Hepatocyte (in vitro differentiated cells): ENCODE measurements at regions not wholly inside any gene's neighbourhood (a gene's known extent, or its start where the extent isn't known, plus 50 kb on each side); places are given as distances from the start of the nearest gene placed in this dataset.

Source experiments
- DNase-seq: peaks from one replicate; pipeline ENCODE4 v3.0.0-alpha.2; 2016; ENCODE audit warnings: low spot score
- H2AFZ ChIP-seq: fragments of 200-600 bp; sonication (generic); 2 replicates; pipeline ENCODE4 v1.6.0; 2016; ENCODE audit warnings: antibody characterized with exemption, mild to moderate bottlenecking
- H3K27ac ChIP-seq: fragments of 200-600 bp; sonication (generic); 2 replicates; pipeline ENCODE4 v1.5.1; 2016; ENCODE audit warnings: mild to moderate bottlenecking
- H3K27me3 ChIP-seq: fragments of 200-600 bp; sonication (generic); 2 replicates; pipeline ENCODE4 v1.6.1; 2016
- H3K36me3 ChIP-seq: fragments of 200-600 bp; sonication (generic); replicated peaks from 2 replicates; pipeline ENCODE4 v1.5.1; 2016; ENCODE audit warnings: low read depth; ENCODE audit not compliant: insufficient read depth
- H3K4me1 ChIP-seq: fragments of 200-600 bp; sonication (generic); 2 replicates; pipeline ENCODE4 v1.5.1; 2016; ENCODE audit warnings: mild to moderate bottlenecking, moderate library complexity; ENCODE audit not compliant: insufficient read depth
- H3K4me2 ChIP-seq: fragments of 200-600 bp; sonication (generic); 2 replicates; pipeline ENCODE4 v1.6.0; 2016
- H3K4me3 ChIP-seq: fragments of 200-600 bp; sonication (generic); 2 replicates; pipeline ENCODE4 v1.5.1; 2016; ENCODE audit warnings: mild to moderate bottlenecking
- H3K79me2 ChIP-seq: fragments of 200-600 bp; sonication (generic); 2 replicates; pipeline ENCODE4 v1.6.0; 2017; ENCODE audit warnings: mild to moderate bottlenecking
- H3K9me2 ChIP-seq: fragments of 200-600 bp; sonication (generic); replicated peaks from 2 replicates; pipeline ENCODE4 v1.6.0; 2017; ENCODE audit warnings: mild to moderate bottlenecking; ENCODE audit not compliant: insufficient read depth
- H3K9me3 ChIP-seq: fragments of 200-600 bp; sonication (generic); 2 replicates; pipeline ENCODE4 v1.5.1; 2016; ENCODE audit warnings: low read depth, mild to moderate bottlenecking
- H4K20me1 ChIP-seq: fragments of 200-600 bp; sonication (generic); 2 replicates; pipeline ENCODE4 v1.6.0; 2016; ENCODE audit warnings: mild to moderate bottlenecking; ENCODE audit not compliant: insufficient read depth, poor library complexity, severe bottlenecking
- EZH2 ChIP-seq: fragments of 200-600 bp; sonication (generic); IDR thresholded peaks from 2 replicates; pipeline ENCODE4 v1.6.1; 2016; ENCODE audit warnings: antibody characterized with exemption, mild to moderate bottlenecking, borderline replicate concordance
- EZH2phosphoT487 ChIP-seq: fragments of 200-600 bp; sonication (generic); IDR thresholded peaks from one replicate; pipeline ENCODE4 v1.6.1; 2018; ENCODE audit warnings: antibody characterized with exemption, mild to moderate bottlenecking, low read depth, moderate library complexity; ENCODE audit not compliant: unreplicated experiment, severe bottlenecking
- WGBS: methylation state at CpG from one replicate; pipeline ENCODE4 v1.1.6; 2016; ENCODE audit warnings: low lambda C conversion rate; ENCODE audit errors: missing lambda C conversion rate; 5-methylcytosine and 5-hydroxymethylcytosine counted together
- TF ChIP-seq, protein P1 (sequence below): fragments of 200-600 bp; sonication (generic); IDR thresholded peaks from 2 replicates; pipeline ENCODE4 v1.5.1; 2016; ENCODE audit warnings: antibody characterized with exemption, mild to moderate bottlenecking; ENCODE audit not compliant: poor library complexity

DNA sequence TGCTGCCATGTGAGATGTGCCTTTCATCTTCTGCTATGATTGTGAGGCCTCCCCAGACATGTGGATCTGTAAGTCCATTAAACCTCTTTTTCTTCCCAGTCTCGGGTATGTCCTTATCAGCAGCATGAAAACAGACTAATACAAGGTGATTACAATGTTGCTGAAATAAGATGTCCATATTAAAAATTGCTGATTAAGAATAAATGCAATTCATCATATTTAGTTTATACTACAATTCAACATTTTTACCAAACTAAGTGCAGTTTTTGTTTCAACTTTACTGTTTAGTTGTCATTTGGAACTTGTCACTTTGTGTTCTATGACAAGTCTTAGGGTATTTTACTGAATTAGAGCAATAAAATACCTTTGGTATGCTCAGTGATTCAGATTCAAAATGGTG is 127.6 kb upstream of the TMCO5A start:
- DNase-seq = no peak
- Histone ChIP-seq H3K4me1 (no peaks in the 10 kb centered on the region), H4K20me1 (no peaks in the 10 kb centered on the region), H3K9me3 (no peaks in the 10 kb centered on the region), H3K36me3 (no peaks in the 10 kb centered on the region), H3K9me2 (no peaks in the 10 kb centered on the region), H3K4me3 (no peak overlapping the region), H3K4me2 (no peak overlapping the region), H3K27me3 (no peaks in the 10 kb centered on the region), H2AFZ (no peak overlapping the region), H3K79me2 (no peaks in the 10 kb centered on the region), H3K27ac (no peak overlapping the region)
- TF ChIP-seq EZH2 (no peak), EZH2phosphoT487 (no peak)
- TF ChIP-seq, protein P1, sequence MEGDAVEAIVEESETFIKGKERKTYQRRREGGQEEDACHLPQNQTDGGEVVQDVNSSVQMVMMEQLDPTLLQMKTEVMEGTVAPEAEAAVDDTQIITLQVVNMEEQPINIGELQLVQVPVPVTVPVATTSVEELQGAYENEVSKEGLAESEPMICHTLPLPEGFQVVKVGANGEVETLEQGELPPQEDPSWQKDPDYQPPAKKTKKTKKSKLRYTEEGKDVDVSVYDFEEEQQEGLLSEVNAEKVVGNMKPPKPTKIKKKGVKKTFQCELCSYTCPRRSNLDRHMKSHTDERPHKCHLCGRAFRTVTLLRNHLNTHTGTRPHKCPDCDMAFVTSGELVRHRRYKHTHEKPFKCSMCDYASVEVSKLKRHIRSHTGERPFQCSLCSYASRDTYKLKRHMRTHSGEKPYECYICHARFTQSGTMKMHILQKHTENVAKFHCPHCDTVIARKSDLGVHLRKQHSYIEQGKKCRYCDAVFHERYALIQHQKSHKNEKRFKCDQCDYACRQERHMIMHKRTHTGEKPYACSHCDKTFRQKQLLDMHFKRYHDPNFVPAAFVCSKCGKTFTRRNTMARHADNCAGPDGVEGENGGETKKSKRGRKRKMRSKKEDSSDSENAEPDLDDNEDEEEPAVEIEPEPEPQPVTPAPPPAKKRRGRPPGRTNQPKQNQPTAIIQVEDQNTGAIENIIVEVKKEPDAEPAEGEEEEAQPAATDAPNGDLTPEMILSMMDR = no peak
- 38% methylated on average over 1 of the region's 1 CpG for WGBS

DNA sequence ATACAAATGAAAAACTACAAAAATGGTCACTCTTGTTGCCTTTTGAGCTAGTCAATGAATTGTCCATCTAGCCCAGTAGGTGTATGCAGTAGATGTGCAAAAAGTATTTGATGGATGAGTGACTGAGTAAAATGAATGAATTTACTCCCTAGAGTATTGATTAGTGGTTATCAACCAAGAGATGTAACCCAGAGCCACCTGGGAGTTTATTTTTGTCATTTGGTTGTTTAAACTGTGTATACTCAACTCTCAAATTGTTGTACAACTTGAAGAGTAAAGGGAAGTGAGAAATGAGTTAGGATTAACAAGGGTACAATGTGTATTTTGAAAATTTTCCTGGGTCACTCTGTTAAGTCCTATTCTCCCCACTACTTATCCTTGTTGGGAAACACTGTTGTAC is 124.1 kb upstream of the TMCO5A start:
- no peak overlapping the region for H3K4me2 ChIP-seq
- DNase-seq = no peak

DNA sequence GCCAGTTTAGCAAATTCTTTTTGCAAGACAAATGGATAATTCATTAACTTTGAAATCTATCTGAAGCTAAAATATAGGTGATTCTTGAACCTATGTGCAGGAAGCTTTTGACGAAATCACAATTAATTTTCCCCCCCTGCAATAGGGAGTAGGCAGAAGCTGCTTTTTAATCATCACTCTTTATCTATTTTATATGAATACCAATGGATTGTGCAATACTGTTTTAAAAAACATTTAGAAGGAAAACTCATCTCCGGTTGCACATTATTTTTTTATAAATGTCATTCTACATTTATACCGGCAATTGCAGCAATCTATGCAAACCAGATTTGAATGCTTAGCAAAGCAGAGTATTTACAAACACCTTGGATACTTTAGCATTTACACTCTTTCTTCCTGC is 121.1 kb upstream of the TMCO5A start:
- H3K27me3 ChIP-seq = no peaks in the 10 kb centered on the region
- 86% methylated on average over 3 of the region's 3 CpGs for WGBS
- TF ChIP-seq, protein P1 = no peak
- H3K36me3 ChIP-seq = no peaks in the 10 kb centered on the region
- no peak overlapping the region for H2AFZ ChIP-seq
- no peaks in the 10 kb centered on the region for H3K9me2 ChIP-seq
- no peak overlapping the region for H3K4me2 ChIP-seq
- no peaks in the 10 kb centered on the region for H3K4me1 ChIP-seq
- H4K20me1 ChIP-seq = no peaks in the 10 kb centered on the region
- H3K9me3 ChIP-seq = no peaks in the 10 kb centered on the region
- H3K27ac ChIP-seq = no peak overlapping the region
- no peak for DNase-seq
- H3K79me2 ChIP-seq = no peaks in the 10 kb centered on the region
- no peak overlapping the region for H3K4me3 ChIP-seq

More for the DNA sequence above, 124.1 kb upstream of the TMCO5A start:
- Histone ChIP-seq H3K9me3 (no peaks in the 10 kb centered on the region), H3K36me3 (no peaks in the 10 kb centered on the region), H3K9me2 (no peaks in the 10 kb centered on the region), H3K4me3 (no peak overlapping the region), H3K79me2 (no peaks in the 10 kb centered on the region), H4K20me1 (no peaks in the 10 kb centered on the region), H3K27me3 (no peaks in the 10 kb centered on the region), H3K4me1 (no peaks in the 10 kb centered on the region), H2AFZ (no peak overlapping the region), H3K27ac (no peak overlapping the region)
- no peak for TF ChIP-seq EZH2phosphoT487
- TF ChIP-seq, protein P1 = no peak
- TF ChIP-seq EZH2 = no peak

DNA sequence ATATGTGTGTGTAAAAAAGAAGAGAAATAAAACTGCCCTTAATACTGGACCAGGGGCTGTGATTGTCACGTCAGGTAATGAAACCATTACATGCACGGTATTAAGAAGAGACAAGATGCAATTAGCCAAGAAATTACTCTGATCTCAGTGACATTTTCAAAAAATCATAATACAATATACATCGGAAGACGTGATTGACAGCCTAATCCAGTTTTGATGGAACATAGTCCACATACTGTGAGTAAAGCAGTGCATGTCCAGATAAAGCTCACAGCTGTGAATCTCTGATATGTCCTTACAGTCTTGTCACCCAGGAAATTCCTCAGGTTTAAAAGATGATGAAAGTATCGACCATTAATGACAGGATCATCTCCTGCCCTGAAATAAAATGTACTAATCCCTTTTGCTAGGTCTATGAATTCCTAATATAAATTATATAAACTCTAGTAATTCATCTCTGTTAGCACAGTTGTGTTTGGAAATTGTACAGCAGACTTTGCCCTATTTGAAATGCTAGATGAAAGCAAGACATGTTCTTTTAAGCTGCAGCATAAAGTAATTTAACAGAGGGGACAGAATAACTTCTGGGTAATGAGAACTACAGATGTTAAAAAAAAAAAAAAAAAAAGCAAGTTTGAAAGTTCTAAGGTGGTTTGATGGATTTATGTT is 119.5 kb upstream of the TMCO5A start:
- no peaks in the 10 kb centered on the region for H3K27me3 ChIP-seq
- no peaks in the 10 kb centered on the region for H4K20me1 ChIP-seq
- H3K4me3 ChIP-seq = no peak overlapping the region
- no peak for DNase-seq
- no peaks in the 10 kb centered on the region for H3K9me2 ChIP-seq
- 77% methylated on average over 5 of the region's 5 CpGs for WGBS
- H3K4me2 ChIP-seq = no peak overlapping the region
- H3K27ac ChIP-seq = no peak overlapping the region
- no peaks in the 10 kb centered on the region for H3K4me1 ChIP-seq
- no peaks in the 10 kb centered on the region for H3K9me3 ChIP-seq
- TF ChIP-seq EZH2phosphoT487 = no peak
- TF ChIP-seq EZH2 = no peak
- TF ChIP-seq, protein P1 = no peak
- H3K79me2 ChIP-seq = no peaks in the 10 kb centered on the region
- no peaks in the 10 kb centered on the region for H3K36me3 ChIP-seq
- no peak overlapping the region for H2AFZ ChIP-seq
